HG02759 (cell line): ENCODE measurements at regions not wholly inside any gene's neighbourhood (a gene's known extent, or its start where the extent isn't known, plus 50 kb on each side); places are given as distances from the start of the nearest gene placed in this dataset.

ENCODE experiments used
- ATAC-seq: cut with Tn5 transposase; IDR thresholded peaks from one replicate; pipeline ENCODE4 v1.9.1; 2021; ENCODE audit warnings: mild to moderate bottlenecking, moderate library complexity; ENCODE audit not compliant: unreplicated experiment

- ATAC-seq, result no peak
Observed at GRCh38 chr6:87815449-87815848, 113.4 kb upstream of the AKIRIN2 start.

GRCh38 chr6:87808005-87808757 is 106.1 kb upstream of the AKIRIN2 start:
- ATAC-seq, result peak; percentile 45

DNA sequence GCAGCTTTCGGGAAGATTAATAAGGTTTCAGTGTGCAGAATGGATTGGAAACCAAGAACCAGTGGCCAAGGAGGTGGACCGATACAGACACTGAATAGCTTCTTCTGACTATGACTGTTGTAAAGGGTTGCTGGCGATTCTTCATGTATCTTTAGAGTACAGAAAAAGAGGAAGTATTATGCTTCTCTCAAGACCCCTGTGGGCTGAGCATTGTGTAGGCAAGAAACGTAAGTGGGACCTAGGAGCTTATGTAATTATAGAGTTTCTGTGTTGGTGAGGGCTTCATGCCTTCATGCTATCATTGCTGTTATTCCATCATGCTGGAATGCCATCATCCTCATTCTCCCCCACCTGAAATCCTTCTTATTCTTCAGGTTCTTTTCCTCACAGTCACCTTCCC is 105.4 kb upstream of the AKIRIN2 start:
- ATAC-seq, result peak; percentile 82

- no peak for ATAC-seq
Observed at GRCh38 chr6:87806635-87807034, 104.6 kb upstream of the AKIRIN2 start.

DNA sequence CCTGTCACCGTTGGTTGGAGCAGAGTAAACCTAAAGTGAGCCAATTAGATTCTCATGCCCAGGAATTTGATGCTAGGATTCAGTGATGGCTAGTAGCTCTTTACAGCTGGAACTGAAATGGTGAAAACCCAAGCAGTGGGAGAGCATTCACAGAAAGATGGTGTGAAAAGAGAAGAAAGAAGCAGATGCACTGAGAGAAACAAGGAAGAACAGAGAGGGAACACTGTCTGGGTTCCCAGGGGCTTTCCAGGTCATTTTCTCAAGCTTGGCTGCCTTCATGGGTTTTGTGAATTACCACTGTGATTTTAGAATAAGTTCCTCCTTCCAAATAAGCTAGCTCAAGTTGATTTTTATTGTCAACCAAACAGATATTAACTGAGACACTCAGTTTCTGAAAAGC is 104.1 kb upstream of the AKIRIN2 start:
- ATAC-seq, result peak; percentile 44

GRCh38 chr6:87803791-87804190 is 101.8 kb upstream of the AKIRIN2 start:
- no peak for ATAC-seq

DNA sequence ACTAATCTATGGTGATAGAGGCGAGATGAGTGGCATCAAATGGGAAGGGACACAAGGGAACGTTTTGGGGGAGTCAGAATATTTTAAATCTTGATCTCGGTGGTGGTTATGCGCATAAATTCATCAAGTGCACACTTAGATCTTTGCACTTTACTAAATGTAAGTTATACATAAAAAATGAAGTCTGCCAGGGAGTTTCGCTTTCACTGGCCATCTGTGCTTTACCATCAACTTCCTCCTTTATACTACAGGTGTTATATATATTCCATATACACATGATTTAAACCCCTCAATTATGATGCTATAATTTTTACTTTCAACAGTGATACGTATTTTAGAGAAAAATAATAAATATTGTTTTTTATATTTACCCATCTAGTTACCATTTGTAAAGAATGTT is 97.6 kb upstream of the AKIRIN2 start:
- ATAC-seq, result no peak

DNA sequence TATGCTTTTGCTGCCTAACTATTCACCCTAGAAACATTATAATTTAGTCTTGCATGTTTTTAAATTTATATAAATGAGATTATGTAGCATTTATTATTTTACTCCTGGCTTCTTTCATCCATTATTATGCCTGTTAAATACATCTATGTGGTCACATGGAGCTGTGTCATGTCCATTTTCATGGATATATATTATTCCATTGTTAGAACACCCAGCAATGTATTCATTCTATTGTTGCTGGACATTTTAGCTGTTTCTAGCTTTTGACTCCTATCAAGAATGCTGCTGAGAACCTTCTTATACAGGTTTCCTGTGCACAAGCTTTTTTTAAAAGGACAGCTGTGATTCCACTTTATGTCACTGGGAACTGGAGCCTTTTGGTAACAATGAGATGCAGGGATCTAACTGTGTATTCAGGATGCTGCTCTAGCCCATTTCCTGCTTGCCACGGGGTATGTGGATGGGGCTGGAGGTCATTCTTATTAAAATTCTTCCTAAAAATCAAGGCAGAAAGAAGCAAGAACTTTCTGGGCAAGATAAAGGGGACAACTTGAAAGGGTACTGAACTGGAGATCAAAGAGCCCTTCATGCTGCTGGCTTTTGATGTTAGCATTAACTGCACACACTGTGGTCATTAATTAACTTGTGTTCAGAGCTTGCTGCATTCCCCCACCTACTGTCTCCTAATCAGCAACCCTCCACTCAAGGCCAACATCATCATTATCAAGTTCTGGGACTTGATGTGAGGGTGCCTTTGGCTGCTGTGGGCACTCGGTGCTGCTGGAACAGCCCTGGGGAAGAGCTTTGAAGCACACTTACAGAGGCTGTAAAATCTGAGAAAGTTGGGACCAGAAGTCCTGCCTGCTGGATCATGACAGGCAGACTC is 96.6 kb upstream of the AKIRIN2 start:
- ATAC-seq, result peak; percentile 45

GRCh38 chr6:87794922-87795885 is 93.2 kb upstream of the AKIRIN2 start:
- ATAC-seq, result no peak

DNA sequence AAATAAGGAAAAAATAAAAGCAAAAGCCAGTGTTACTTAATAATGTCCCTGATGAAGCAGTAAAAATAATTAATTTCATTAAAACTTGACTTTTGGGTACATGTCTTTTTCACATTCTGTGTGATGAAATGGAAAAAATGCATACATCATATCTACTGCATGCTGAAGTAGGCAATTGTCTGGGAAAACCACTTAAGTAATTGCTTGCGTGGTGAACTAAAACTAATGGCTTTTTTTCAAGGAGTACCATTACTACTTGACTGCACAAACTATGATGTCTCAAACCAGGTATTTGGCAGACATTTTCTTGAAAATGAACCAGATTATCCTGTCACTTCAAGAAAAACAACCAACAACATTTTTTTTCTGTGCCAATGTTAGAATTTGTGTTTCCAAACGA is 91.3 kb upstream of the AKIRIN2 start:
- no peak for ATAC-seq

- ATAC-seq, result no peak
Observed at GRCh38 chr6:87791982-87792381, 89.9 kb upstream of the AKIRIN2 start.

DNA sequence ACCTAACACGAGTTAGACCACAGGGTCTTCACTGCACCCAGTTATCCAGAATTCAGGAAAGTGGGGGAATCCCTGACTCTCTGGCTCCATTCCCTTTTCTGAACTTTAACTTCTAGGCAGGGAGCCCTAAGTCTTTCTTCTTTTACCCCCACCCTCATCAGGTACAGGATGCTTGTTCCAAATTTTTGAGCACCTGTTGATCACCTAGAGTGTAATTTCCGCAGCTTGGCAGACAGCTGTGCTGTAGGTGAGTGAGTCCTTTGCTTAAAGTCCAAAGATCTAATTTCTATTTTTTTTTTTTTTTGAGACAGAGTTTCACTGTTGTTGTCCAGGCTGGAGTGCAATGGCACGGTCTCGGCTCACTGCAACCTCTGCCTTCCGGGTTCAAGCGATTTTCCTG is 89.5 kb upstream of the AKIRIN2 start:
- ATAC-seq, result no peak

DNA sequence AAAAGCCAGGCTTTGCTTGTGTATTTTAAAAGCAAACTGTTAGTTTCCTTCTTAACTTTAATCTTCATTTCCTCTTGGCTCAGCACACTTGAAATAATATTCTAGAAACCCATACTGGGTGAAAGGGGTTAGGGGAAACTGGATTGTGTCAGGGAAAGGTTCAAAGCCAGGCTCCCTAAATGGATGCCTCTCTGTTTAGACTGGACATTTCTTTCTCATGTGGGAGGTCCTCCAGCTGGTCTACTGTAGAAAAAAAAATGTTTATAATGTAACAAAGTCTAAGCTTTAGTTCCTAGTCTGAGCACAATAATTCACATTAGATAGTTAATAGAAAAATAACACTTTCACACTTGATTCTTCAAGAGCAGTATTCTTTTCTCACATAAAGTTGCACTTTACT is 89.0 kb upstream of the AKIRIN2 start:
- no peak for ATAC-seq

DNA sequence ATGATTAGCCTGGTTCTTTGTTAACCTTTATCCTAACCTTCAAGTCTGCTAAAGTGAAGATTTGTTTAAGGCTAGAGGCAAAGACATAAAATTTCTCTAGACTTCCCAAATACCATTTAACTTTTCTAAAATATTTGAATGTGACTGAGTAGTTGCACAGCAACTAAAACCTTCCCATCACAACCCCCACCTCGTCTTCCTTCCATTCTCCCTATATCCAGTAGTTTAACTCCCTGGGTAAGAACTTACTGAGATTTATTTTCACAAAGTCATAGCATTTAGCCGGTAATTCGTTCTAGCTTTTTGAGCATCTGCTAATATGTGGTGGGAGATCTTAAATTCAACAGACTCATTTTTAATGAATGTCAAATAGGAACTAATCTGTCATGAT is 87.9 kb upstream of the AKIRIN2 start:
- no peak for ATAC-seq

- ATAC-seq, result no peak
Observed at GRCh38 chr6:87789198-87789899, 87.3 kb upstream of the AKIRIN2 start.

- ATAC-seq, result no peak
Observed at GRCh38 chr6:87788141-87788540, 86.1 kb upstream of the AKIRIN2 start.

DNA sequence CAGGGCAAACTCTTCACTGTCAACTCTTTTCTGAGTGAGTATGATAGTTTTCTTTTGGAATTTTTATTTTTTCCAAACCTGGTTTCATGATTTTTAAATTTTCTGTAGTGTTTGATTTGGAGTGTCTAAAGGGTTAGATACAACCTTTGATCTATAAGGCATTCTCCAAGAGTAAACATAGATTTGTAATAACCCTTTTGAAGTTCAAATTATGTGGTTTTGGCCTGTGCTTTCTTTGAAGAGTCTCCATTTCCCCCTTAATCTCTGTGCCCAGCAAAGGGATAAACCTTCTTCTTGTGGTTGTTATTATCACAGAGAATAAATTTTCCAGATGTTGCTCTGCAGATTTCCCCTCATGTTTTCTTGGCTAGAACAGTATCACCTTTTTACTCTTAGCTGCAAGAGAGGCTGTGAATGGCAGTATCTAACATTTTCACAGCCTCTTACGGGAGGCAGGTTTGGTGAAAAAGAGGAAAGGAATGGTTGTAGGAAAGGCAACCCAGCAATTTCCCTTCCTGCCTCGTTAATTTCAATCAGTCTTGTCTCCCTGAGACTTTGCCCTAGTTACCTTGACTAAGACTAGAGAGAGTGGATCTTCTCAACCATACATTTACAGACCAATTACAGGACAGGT is 83.3 kb upstream of the AKIRIN2 start:
- ATAC-seq, result no peak

GRCh38 chr6:87784690-87785089 is 82.7 kb upstream of the AKIRIN2 start:
- no peak for ATAC-seq

GRCh38 chr6:87784051-87784450 is 82.0 kb upstream of the AKIRIN2 start:
- no peak for ATAC-seq

DNA sequence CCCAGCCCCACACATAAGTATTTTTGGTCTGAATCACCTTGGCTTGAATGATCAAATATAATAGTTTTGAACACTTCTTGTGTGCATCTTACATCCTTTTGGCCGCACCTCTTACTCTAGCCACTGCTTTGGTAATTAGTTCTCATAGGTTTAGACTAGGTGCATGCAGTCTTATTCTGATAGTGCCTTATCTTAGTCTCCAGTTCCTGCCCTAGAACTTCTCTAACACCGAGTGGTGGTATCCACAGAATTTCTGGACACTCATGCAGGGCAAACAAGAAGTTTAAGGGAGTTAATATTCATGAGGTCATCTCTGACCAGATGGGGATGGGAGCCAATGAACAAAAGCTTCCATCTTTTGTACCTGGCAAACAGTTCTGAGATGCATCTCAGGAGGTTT is 77.5 kb upstream of the AKIRIN2 start:
- ATAC-seq, result no peak
